ENCODE measurements at regions not wholly inside any gene's neighbourhood (a gene's known extent, or its start where the extent isn't known, plus 50 kb on each side); places are given as distances from the start of the nearest gene placed in this dataset.

- no peaks in the 10 kb centered on the region for H3K27me3 ChIP-seq (ENCODE audit: control insufficient read depth, insufficient read depth, low read length)
- H3K4me2 ChIP-seq (ENCODE audit: low read length) = no peak overlapping the region
- H3K79me2 ChIP-seq = no peaks in the 10 kb centered on the region
- H3K27ac ChIP-seq = no peak overlapping the region
- H3K4me3 ChIP-seq (ENCODE audit: low read depth, low read length) = no peak overlapping the region
- H3K9ac ChIP-seq = no peak overlapping the region
- no peak overlapping the region for H2AFZ ChIP-seq
- H3K9me3 ChIP-seq (ENCODE audit: control insufficient read depth, low read length) = no peaks in the 10 kb centered on the region
- no peaks in the 10 kb centered on the region for H3K4me1 ChIP-seq
- no peaks in the 10 kb centered on the region for H3K36me3 ChIP-seq (ENCODE audit: control insufficient read depth, insufficient read depth, low read length)
- no peak for TF ChIP-seq CTCF (IDR thresholded peaks at IDR 0.05)
These were observed 258.9 kb downstream of the SUDS3 start for GRCh38 chr12:118635276-118635675.

- Histone ChIP-seq H3K36me3 (ENCODE audit: control insufficient read depth, insufficient read depth, low read length) (no peaks in the 10 kb centered on the region), H3K9ac (no peak overlapping the region), H3K27me3 (ENCODE audit: control insufficient read depth, insufficient read depth, low read length) (no peaks in the 10 kb centered on the region), H3K79me2 (no peaks in the 10 kb centered on the region), H3K27ac (no peak overlapping the region), H3K4me3 (ENCODE audit: low read depth, low read length) (no peak overlapping the region), H3K9me3 (ENCODE audit: control insufficient read depth, low read length) (no peaks in the 10 kb centered on the region), H3K4me1 (no peaks in the 10 kb centered on the region), H3K4me2 (ENCODE audit: low read length) (no peak overlapping the region), H2AFZ (no peak overlapping the region)
- TF ChIP-seq CTCF (IDR thresholded peaks at IDR 0.05) = no peak
These were observed 261.5 kb downstream of the SUDS3 start for GRCh38 chr12:118637767-118638370.

GRCh38 chr12:118641249-118641648 is 264.9 kb downstream of the SUDS3 start:
- H3K27me3 ChIP-seq (ENCODE audit: control insufficient read depth, insufficient read depth, low read length) = no peaks in the 10 kb centered on the region
- H3K79me2 ChIP-seq = no peaks in the 10 kb centered on the region
- H3K4me3 ChIP-seq (ENCODE audit: low read depth, low read length) = no peak overlapping the region
- no peak overlapping the region for H3K4me2 ChIP-seq (ENCODE audit: low read length)
- H3K27ac ChIP-seq = no peak overlapping the region
- no peak overlapping the region for H3K9ac ChIP-seq
- H3K4me1 ChIP-seq = no peaks in the 10 kb centered on the region
- no peak overlapping the region for H2AFZ ChIP-seq
- no peaks in the 10 kb centered on the region for H3K9me3 ChIP-seq (ENCODE audit: control insufficient read depth, low read length)
- TF ChIP-seq CTCF (IDR thresholded peaks at IDR 0.05) = no peak
- no peaks in the 10 kb centered on the region for H3K36me3 ChIP-seq (ENCODE audit: control insufficient read depth, insufficient read depth, low read length)

GRCh38 chr12:118645219-118645618 is 268.9 kb downstream of the SUDS3 start:
- Histone ChIP-seq H3K4me2 (ENCODE audit: low read length) (no peak overlapping the region), H3K9ac (no peak overlapping the region), H3K4me1 (no peaks in the 10 kb centered on the region), H3K27ac (no peak overlapping the region), H3K27me3 (ENCODE audit: control insufficient read depth, insufficient read depth, low read length) (no peaks in the 10 kb centered on the region), H3K9me3 (ENCODE audit: control insufficient read depth, low read length) (no peaks in the 10 kb centered on the region), H3K79me2 (no peaks in the 10 kb centered on the region), H3K36me3 (ENCODE audit: control insufficient read depth, insufficient read depth, low read length) (no peaks in the 10 kb centered on the region), H3K4me3 (ENCODE audit: low read depth, low read length) (no peak overlapping the region), H2AFZ (no peak overlapping the region)
- no peak for TF ChIP-seq CTCF (IDR thresholded peaks at IDR 0.05)
